IMR-90 (cell line): ENCODE measurements at regions not wholly inside any gene's neighbourhood (a gene's known extent, or its start where the extent isn't known, plus 50 kb on each side); places are given as distances from the start of the nearest gene placed in this dataset.

Experiments used
- ATAC-seq: fragments of 200-7000 bp; cut with Tn5 transposase; 2 replicates; pipeline ENCODE4 v1.9.1; 2020; ENCODE audit warnings: low read depth, mild to moderate bottlenecking, moderate library complexity
- BruUV-seq: library from RNA; stranded (reverse); fragments of 400-500 nt; replicated peaks from 2 replicates; lab custom pipeline; 2021; lab: Mats Ljungman, UMichigan
- CTCF ChIA-PET: fragments of 300-600 bp; formaldehyde crosslinking; extraction: SDS; loops from one replicate; lab custom pipeline; 2021; ENCODE audit warnings: antibody characterized with exemption; lab: Yijun Ruan, JAX
- POLR2A ChIA-PET: fragments of 300-600 bp; sonication (Branson Sonifier 250); formaldehyde crosslinking; loops from one replicate; lab custom pipeline; 2022; ENCODE audit warnings: antibody characterized with exemption; ENCODE audit not compliant: unreplicated experiment; lab: Charles Lee
- DNase-seq: peaks from one replicate; pipeline ENCODE4 v3.0.0; 2013
- H2AFZ ChIP-seq: replicated peaks from 2 replicates; pipeline ENCODE3; 2013; ENCODE audit warnings: low read length, mild to moderate bottlenecking; ENCODE audit not compliant: poor library complexity
- H2AK5ac ChIP-seq: 2 replicates; pipeline ENCODE4 v1.6.1; 2013; ENCODE audit warnings: low read depth, low read length, inconsistent platforms
- H2AK9ac ChIP-seq: replicated peaks from 2 replicates; pipeline ENCODE3; 2013; ENCODE audit warnings: mild to moderate bottlenecking, low read depth, low read length, moderate library complexity; ENCODE audit not compliant: poor library complexity
- H2BK120ac ChIP-seq: 2 replicates; pipeline ENCODE4 v1.6.1; 2013; ENCODE audit warnings: low read depth, low read length, inconsistent platforms
- H2BK15ac ChIP-seq: 3 replicates; pipeline ENCODE4 v1.6.1; 2013; ENCODE audit warnings: low read depth, low read length, inconsistent platforms
- H2BK20ac ChIP-seq: 2 replicates; pipeline ENCODE4 v1.6.1; 2013; ENCODE audit warnings: low read depth, mild to moderate bottlenecking, inconsistent platforms, low read length, moderate library complexity
- H2BK5ac ChIP-seq: 2 replicates; pipeline ENCODE4 v1.6.1; 2013; ENCODE audit warnings: mild to moderate bottlenecking, low read depth, low read length, inconsistent platforms; ENCODE audit not compliant: poor library complexity, severe bottlenecking
- H3K14ac ChIP-seq: replicated peaks from 2 replicates; pipeline ENCODE4 v1.6.1; 2013; ENCODE audit warnings: low read depth, low read length, inconsistent platforms
- H3K18ac ChIP-seq: 2 replicates; pipeline ENCODE4 v1.6.1; 2013; ENCODE audit warnings: low read depth, low read length, control low read depth
- H3K23ac ChIP-seq: 2 replicates; pipeline ENCODE4 v1.6.1; 2013; ENCODE audit warnings: low read depth, low read length, inconsistent platforms
- H3K27ac ChIP-seq: 2 replicates; pipeline ENCODE4 v1.5.1; 2013; ENCODE audit warnings: mild to moderate bottlenecking, control low read depth, low read length; ENCODE audit not compliant: insufficient read depth
- H3K27me3 ChIP-seq: 2 replicates; pipeline ENCODE4 v1.6.1; 2013; ENCODE audit warnings: low read length; ENCODE audit not compliant: control insufficient read depth, insufficient read depth
- H3K36me3 ChIP-seq: 2 replicates; pipeline ENCODE4 v1.6.1; 2013; ENCODE audit warnings: low read length, mixed read lengths; ENCODE audit not compliant: control insufficient read depth, insufficient read depth
- H3K4ac ChIP-seq: 2 replicates; pipeline ENCODE4 v1.6.1; 2013; ENCODE audit warnings: low read depth, low read length, inconsistent platforms
- H3K4me1 ChIP-seq: 2 replicates; pipeline ENCODE4 v1.6.1; 2013; ENCODE audit warnings: low read length, mixed read lengths; ENCODE audit not compliant: control insufficient read depth, insufficient read depth
- H3K4me2 ChIP-seq: 2 replicates; pipeline ENCODE4 v1.6.1; 2013; ENCODE audit warnings: low read depth, mild to moderate bottlenecking, control low read depth, low read length, moderate library complexity
- H3K4me3 ChIP-seq: 2 replicates; pipeline ENCODE4 v1.5.1; 2013; ENCODE audit warnings: low read depth, mild to moderate bottlenecking, control low read depth, low read length, moderate library complexity; ENCODE audit not compliant: insufficient read depth
- H3K56ac ChIP-seq: 2 replicates; pipeline ENCODE4 v1.6.1; 2013; ENCODE audit warnings: low read length, inconsistent platforms; ENCODE audit not compliant: insufficient read depth; ENCODE audit errors: extremely low read depth
- H3K79me1 ChIP-seq, 2 experiments: 2 replicates each; pipeline ENCODE4 v1.6.1; 2013; ENCODE audit warnings: low read length in 2 of 2, inconsistent platforms in 1 of 2, low read depth in 1 of 2
- H3K9ac ChIP-seq: 2 replicates; pipeline ENCODE4 v1.6.1; 2013; ENCODE audit warnings: low read depth, low read length, control low read depth
- H3K9me1 ChIP-seq: 2 replicates; pipeline ENCODE4 v1.6.1; 2013; ENCODE audit warnings: low read length, inconsistent platforms; ENCODE audit not compliant: insufficient read depth
- H3K9me3 ChIP-seq: 2 replicates; pipeline ENCODE4 v1.6.1; 2013; ENCODE audit warnings: low read length; ENCODE audit not compliant: control insufficient read depth, insufficient read depth
- H4K20me1 ChIP-seq: 2 replicates; pipeline ENCODE4 v1.6.1; 2013; ENCODE audit warnings: low read length, inconsistent platforms; ENCODE audit not compliant: insufficient read depth
- H4K5ac ChIP-seq: 2 replicates; pipeline ENCODE4 v1.6.1; 2013; ENCODE audit warnings: mild to moderate bottlenecking, low read depth, low read length, control low read depth
- H4K8ac ChIP-seq, 2 experiments: 2 replicates each; pipeline ENCODE4 v1.6.1; 2013; ENCODE audit warnings: low read depth in 2 of 2, low read length in 2 of 2, control low read depth in 1 of 2, inconsistent platforms in 1 of 2
- H4K91ac ChIP-seq: 2 replicates; pipeline ENCODE4 v1.6.1; 2013; ENCODE audit warnings: low read depth, low read length, inconsistent platforms; ENCODE audit not compliant: insufficient read depth
- CEBPB ChIP-seq: IDR thresholded peaks from 2 replicates; pipeline ENCODE4 v1.6.1; 2012; ENCODE audit warnings: low read depth, low read length, improper control_type of control experiment
- CHD1 ChIP-seq: IDR thresholded peaks from 2 replicates; pipeline ENCODE4 v1.6.1; 2012; ENCODE audit warnings: low read depth, low read length, improper control_type of control experiment
- FOS ChIP-seq: fragments of 150-350 bp; IDR thresholded peaks from 2 replicates; pipeline ENCODE4 v1.6.1; 2016; ENCODE audit warnings: low read depth, low read length
- MAZ ChIP-seq: IDR thresholded peaks from 2 replicates; pipeline ENCODE4 v1.6.1; 2012; ENCODE audit warnings: low read depth, mild to moderate bottlenecking, low read length, improper control_type of control experiment, moderate library complexity, borderline replicate concordance
- MXI1 ChIP-seq: IDR thresholded peaks from 2 replicates; pipeline ENCODE4 v1.6.1; 2012; ENCODE audit warnings: low read depth, mild to moderate bottlenecking, low read length, moderate library complexity, borderline replicate concordance
- NFE2L2 ChIP-seq: fragments of 150-350 bp; IDR thresholded peaks from 2 replicates; pipeline ENCODE4 v1.6.1; 2016; ENCODE audit warnings: low read depth, mild to moderate bottlenecking, low read length
- POLR2A ChIP-seq: IDR thresholded peaks from 2 replicates; pipeline ENCODE4 v1.6.1; 2012; ENCODE audit warnings: mild to moderate bottlenecking, low read depth, low read length
- RAD21 ChIP-seq: IDR thresholded peaks from 2 replicates; pipeline ENCODE4 v1.6.1; 2012; ENCODE audit warnings: low read length, improper control_type of control experiment
- RCOR1 ChIP-seq: IDR thresholded peaks from 2 replicates; pipeline ENCODE4 v1.6.1; 2012; ENCODE audit warnings: mild to moderate bottlenecking, low read length, improper control_type of control experiment; ENCODE audit not compliant: insufficient replicate concordance
- SMC3 ChIP-seq: fragments of 150-350 bp; IDR thresholded peaks from 2 replicates; pipeline ENCODE4 v1.6.1; 2016; ENCODE audit warnings: low read depth, mild to moderate bottlenecking, antibody characterized with exemption, low read length, moderate library complexity
- WGBS, 2 experiments: methylation state at CpG; one replicate each; pipeline versions ENCODE4 v1.1.5 to v1.1.7; 2013; ENCODE audit warnings: missing lambda C conversion rate in 2 of 2; ENCODE audit not compliant: insufficient read length in 1 of 2; ENCODE audit errors: extremely low coverage in 2 of 2; 5-methylcytosine and 5-hydroxymethylcytosine counted together
- dilution Hi-C: fragments of 300-500 bp; cut with HindIII; formaldehyde crosslinking; loops from one replicate; pipeline ENCODE4 v1.14.3; 2018; ENCODE audit warnings: low sequenced_read_pairs; ENCODE audit not compliant: unreplicated experiment
- in situ Hi-C: fragments of 300-500 bp; cut with MboI; formaldehyde crosslinking; loops from 3 replicates; pipeline ENCODE4 v1.14.3; 2019; ENCODE audit warnings: low sequenced_read_pairs, inconsistent platforms, mixed read lengths
- intact Hi-C: fragments of 100-400 bp; cut with micrococcal nuclease; formaldehyde crosslinking; loops from 2 replicates; pipeline ENCODE4 v1.10.0; 2022
- TF ChIP-seq, protein P1 (sequence below): fragments of 150-350 bp; IDR thresholded peaks from 2 replicates; pipeline ENCODE4 v1.6.1; 2016; ENCODE audit warnings: low read depth, mild to moderate bottlenecking, low read length, moderate library complexity, borderline replicate concordance
- TF ChIP-seq, protein P2 (sequence below): fragments of 150-350 bp; IDR thresholded peaks from 2 replicates; pipeline ENCODE4 v1.6.1; 2017; ENCODE audit warnings: mild to moderate bottlenecking, antibody characterized with exemption, low read length, low read depth

DNA sequence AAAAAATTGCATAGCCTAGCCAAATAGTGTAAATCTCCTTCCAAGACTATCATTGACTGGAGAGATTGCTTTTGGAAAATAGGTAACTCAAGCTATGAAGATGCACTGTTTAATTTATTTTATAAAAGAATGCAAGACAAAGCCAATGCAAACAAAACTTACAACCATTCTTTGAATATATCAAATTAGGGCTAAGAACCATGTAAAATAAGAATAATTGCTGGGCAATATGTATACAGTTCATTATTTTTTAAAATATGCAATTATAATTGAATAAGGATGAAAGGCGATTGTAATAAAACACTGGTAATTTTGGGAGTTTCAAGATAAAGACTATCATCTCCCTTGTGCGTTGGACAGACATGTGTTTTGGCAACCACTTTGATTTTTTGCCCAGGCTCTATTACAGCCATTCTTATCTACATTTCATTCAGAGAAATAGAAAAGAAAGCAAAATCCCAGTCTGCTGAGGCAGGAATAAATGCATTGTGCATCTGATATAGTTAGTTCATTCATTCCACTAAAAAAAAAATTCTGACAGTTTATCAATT is 242.3 kb upstream of the ROBO1 start:
- in situ Hi-C loops: no loop called here
- no peaks in the 10 kb centered on the region for H3K9me1 ChIP-seq

More for the DNA sequence above, 242.3 kb upstream of the ROBO1 start:
- ChIA-PET POLR2A (no interaction called here), CTCF (no interaction called here)
- H3K27ac ChIP-seq: no peak overlapping the region
- no peak overlapping the region for H3K9ac ChIP-seq
- dilution Hi-C loops (no loop called here), intact Hi-C loops (no loop called here)
- no peak overlapping the region for H3K23ac ChIP-seq
- no peak overlapping the region for H3K56ac ChIP-seq
- H2AFZ ChIP-seq: no peak overlapping the region
- WGBS, 2 experiments: no CpG with 5 or more reads among the region's 2 CpGs
- no peak overlapping the region for H2BK5ac ChIP-seq
- H3K4me3 ChIP-seq: no peak overlapping the region
- H3K27me3 ChIP-seq: no peaks in the 10 kb centered on the region
- H2AK9ac ChIP-seq: no peak overlapping the region
- no peak overlapping the region for H3K4ac ChIP-seq
- no peak overlapping the region for H2BK20ac ChIP-seq
- TF ChIP-seq SMC3: no peak
- no peak for TF ChIP-seq NFE2L2
- TF ChIP-seq, protein P1, sequence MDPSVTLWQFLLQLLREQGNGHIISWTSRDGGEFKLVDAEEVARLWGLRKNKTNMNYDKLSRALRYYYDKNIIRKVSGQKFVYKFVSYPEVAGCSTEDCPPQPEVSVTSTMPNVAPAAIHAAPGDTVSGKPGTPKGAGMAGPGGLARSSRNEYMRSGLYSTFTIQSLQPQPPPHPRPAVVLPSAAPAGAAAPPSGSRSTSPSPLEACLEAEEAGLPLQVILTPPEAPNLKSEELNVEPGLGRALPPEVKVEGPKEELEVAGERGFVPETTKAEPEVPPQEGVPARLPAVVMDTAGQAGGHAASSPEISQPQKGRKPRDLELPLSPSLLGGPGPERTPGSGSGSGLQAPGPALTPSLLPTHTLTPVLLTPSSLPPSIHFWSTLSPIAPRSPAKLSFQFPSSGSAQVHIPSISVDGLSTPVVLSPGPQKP: no peak
- TF ChIP-seq MXI1: no peak
- no peak for TF ChIP-seq FOS
- TF ChIP-seq MAZ: no peak
- TF ChIP-seq CHD1: no peak
- TF ChIP-seq RAD21: no peak
- no peak for TF ChIP-seq CEBPB
- TF ChIP-seq, protein P2, sequence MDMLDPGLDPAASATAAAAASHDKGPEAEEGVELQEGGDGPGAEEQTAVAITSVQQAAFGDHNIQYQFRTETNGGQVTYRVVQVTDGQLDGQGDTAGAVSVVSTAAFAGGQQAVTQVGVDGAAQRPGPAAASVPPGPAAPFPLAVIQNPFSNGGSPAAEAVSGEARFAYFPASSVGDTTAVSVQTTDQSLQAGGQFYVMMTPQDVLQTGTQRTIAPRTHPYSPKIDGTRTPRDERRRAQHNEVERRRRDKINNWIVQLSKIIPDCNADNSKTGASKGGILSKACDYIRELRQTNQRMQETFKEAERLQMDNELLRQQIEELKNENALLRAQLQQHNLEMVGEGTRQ: no peak
- no peak for TF ChIP-seq POLR2A
- TF ChIP-seq RCOR1: no peak
- no peaks in the 10 kb centered on the region for H3K9me3 ChIP-seq
- BruUV-seq: no TSS peak
- no peak overlapping the region for H3K18ac ChIP-seq
- no peak overlapping the region for H2BK120ac ChIP-seq
- no peaks in the 10 kb centered on the region for H4K20me1 ChIP-seq
- H4K91ac ChIP-seq: no peak overlapping the region
- H3K36me3 ChIP-seq: no peaks in the 10 kb centered on the region
- H4K5ac ChIP-seq: no peak overlapping the region
- DNase-seq (no peak), ATAC-seq (no peak)
- no peak overlapping the region for H4K8ac ChIP-seq
- no peak overlapping the region for H3K14ac ChIP-seq
- H3K79me1 ChIP-seq: no peaks in the 10 kb centered on the region
- H2AK5ac ChIP-seq: no peak overlapping the region
- no peak overlapping the region for H2BK15ac ChIP-seq
- H3K4me2 ChIP-seq: no peak overlapping the region
- H3K4me1 ChIP-seq: no peaks in the 10 kb centered on the region
